Cardiac fibroblast (primary cell): ENCODE measurements at regions not wholly inside any gene's neighbourhood (a gene's known extent, or its start where the extent isn't known, plus 50 kb on each side); places are given as distances from the start of the nearest gene placed in this dataset.
"Not testable (repeated sequence)": the region's sequence is repeated elsewhere in the genome, so short reads cannot be mapped to it uniquely, and the experiment has no call there.

Experiments used
- DNase-seq, 2 donors: peaks; one replicate each; pipeline versions ENCODE4 v3.0.0 to v3.0.0-alpha.2; 2010; ENCODE audit warnings: low read depth in 2 of 2
- H3K4me3 ChIP-seq, 2 donors: replicated peaks in 1 of 2; 1 replicate in 1 of 2; 2 replicates in 1 of 2; pipeline ENCODE4 v1.5.1; 2011; ENCODE audit warnings: low read depth in 2 of 2, low read length in 2 of 2, mild to moderate bottlenecking in 2 of 2, moderate library complexity in 1 of 2
- CTCF ChIP-seq: IDR thresholded peaks from one replicate; pipeline ENCODE4 v1.5.1; 2011; ENCODE audit warnings: low read depth, mild to moderate bottlenecking, low read length, inconsistent platforms

GRCh38 chr20:5696011-5696559 lies 54.1 kb upstream of the SHLD1 start:
- no peak for TF ChIP-seq CTCF
- no peak overlapping the region for H3K4me3 ChIP-seq
- peak; percentile 93 to 98 for DNase-seq

DNA sequence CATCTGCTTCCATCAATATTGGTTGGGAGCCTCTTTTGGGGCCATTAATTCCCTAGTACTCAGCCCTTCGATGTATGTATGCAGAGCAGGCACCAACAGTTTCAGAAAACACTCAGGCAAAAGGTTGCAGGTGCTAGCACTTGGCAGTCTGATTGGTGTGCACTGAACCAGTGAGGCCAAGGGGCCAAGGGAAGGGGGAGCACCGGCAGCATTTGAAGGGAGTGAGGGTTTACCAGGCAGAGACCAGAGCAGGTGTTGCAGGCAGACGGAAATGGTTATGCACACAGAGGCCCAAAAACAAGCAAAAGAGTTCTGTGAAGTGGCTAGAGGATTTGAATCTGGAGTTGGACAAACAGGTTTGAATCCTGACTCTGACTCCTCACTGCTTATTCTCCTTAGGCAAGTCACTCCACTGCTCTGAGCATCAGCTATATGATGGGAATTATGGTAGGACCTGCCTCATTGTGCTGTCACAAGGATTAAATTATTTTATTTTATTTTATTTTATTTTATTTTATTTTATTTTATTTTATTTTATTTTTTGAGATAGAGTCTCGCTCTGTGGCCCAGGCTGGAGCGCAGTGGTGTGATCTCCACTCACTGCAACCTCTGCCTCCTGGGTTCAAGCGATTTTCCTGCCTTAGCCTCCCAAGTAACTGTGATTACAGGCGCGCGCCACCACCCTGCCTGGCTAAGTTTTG lies 58.1 kb upstream of the SHLD1 start:
- no peak overlapping the region for H3K4me3 ChIP-seq
- TF ChIP-seq CTCF: no peak
- no peak for DNase-seq

DNA sequence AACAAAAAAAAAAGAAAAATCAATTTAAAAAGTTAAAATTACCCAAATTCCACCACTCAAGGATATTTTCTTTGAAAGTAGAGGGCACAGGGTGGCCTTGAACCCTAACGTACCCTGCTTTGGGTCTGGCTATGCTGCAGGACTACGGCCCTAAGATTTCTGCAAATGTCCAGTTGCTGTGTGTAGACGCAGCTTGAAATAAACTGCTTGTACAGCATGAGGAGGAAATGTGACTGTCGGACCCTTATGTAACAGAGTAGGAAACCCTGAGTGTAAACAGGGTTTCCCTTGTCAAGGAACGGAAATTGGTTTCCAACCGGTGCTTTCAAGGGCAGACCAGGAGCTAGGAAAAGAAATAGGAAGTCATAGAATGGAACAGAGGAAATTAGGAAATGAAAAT lies 60.7 kb upstream of the SHLD1 start:
- no peak for DNase-seq
- H3K4me3 ChIP-seq: no peak overlapping the region
- TF ChIP-seq CTCF: no peak

DNA sequence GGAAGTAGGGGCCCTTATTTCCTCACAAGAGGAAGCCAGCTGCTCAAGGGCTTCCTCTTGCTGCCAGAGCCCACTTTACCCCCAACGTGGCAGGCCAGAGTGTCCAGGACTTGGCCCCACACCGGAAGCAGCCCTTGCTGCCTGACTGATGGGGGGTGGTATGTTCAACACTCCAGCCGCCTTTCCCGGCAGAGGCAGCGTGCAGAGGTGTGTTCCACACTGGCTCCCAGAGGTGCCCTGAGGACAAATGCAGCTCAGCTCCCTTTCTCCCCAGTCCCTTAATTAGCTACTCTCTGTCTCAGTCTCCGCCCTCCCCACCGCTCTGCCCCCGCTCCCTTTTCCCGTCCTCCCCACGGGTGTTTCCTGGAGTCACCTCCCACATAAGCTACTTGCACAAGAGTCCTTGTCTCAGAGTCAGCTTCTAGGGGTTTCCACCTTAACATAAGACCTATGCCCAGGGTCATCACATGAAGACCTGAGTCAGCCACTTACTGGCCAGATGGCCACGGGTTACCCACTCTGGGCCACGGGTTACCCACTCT lies 61.7 kb upstream of the SHLD1 start:
- TF ChIP-seq CTCF: no peak
- DNase-seq: no peak
- H3K4me3 ChIP-seq: no peak overlapping the region

- no peak overlapping the region for H3K4me3 ChIP-seq
- no peak for DNase-seq
- no peak for TF ChIP-seq CTCF
Observed at GRCh38 chr20:5687884-5688283, 62.3 kb upstream of the SHLD1 start.

DNA sequence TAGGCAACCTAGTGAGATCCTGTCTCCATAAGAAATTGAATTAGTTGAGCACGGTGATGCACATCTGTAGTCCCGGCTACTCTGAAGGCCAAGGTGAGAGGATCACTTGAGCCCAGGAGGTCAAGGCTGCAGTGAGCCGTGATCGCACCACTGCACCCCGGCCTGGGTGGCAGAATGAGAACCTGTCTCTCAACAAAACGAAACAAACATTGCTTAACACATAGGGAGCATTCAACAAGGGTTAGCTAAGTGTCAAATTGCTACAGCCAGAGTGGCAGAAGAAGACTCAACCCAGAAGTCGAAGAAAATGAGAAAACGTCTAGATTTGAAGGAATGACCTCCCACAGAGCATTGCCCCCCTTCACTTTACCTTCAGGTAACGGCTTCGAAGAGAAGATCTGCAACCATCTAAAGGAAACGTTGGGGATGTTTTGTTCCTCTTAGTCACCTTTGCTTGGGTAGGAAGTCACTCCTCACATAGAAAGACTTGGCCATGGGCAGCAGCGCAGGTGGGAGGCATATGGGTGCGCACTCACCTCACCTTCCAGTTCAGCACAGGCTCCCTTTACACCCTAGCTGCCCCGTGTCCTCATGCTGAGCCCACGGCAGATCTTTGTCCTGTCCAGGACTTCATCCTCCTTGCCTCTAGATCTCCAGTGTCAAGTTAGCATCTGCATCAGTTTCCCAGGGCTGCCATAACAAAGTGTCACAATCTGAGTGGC lies 63.7 kb upstream of the SHLD1 start:
- TF ChIP-seq CTCF: no peak

DNA sequence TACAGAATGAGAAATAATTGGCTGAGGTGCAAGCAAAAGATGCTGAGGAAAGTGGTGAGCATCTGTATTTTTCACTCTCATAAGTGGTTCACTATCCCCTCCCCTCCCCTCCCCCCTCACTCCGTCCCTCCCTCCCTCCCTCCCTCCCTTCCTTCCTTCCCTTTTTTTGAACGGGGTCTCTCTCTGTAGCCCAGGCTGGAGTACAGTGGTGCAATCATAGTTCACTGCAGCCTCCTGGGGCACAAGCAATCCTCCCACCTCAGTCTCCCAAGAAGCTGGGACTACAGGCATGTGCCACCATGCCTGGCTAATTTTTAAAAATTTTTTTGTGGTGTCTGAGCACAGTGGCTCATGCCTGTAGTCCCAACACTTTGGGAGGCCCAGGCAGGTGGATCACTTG lies 67.6 kb upstream of the SHLD1 start:
- DNase-seq, H3K4me3 ChIP-seq: not testable (repeated sequence)

More for the DNA sequence above, 63.7 kb upstream of the SHLD1 start:
- H3K4me3 ChIP-seq: no peak overlapping the region
- no peak for DNase-seq
